ENCODE measurements at regions not wholly inside any gene's neighbourhood (a gene's known extent, or its start where the extent isn't known, plus 50 kb on each side); places are given as distances from the start of the nearest gene placed in this dataset.

GRCh38 chr5:167049043-167049663 is 1242.3 kb upstream of the WWC1 start:
- TF ChIP-seq CTCF (IDR thresholded peaks at IDR 0.05) = peak; percentile 83
- TF ChIP-seq ZFX (IDR thresholded peaks at IDR 0.05; ENCODE audit: borderline replicate concordance) = no peak
